AG04450 (cell line): ENCODE measurements at regions not wholly inside any gene's neighbourhood (a gene's known extent, or its start where the extent isn't known, plus 50 kb on each side); places are given as distances from the start of the nearest gene placed in this dataset.

ENCODE experiments used
- CTCF ChIA-PET: fragments of 300-600, 350-600 bp; formaldehyde crosslinking; extraction: SDS; loops from one replicate; lab custom pipeline; 2022; ENCODE audit warnings: antibody characterized with exemption, inconsistent platforms; lab: Charles Lee
- POLR2A ChIA-PET: fragments of 350-600 bp; formaldehyde crosslinking; extraction: SDS; loops from one replicate; lab custom pipeline; 2021; ENCODE audit warnings: antibody characterized with exemption, inconsistent platforms; lab: Yijun Ruan, JAX
- DNase-seq: peaks from one replicate; pipeline ENCODE4 v3.0.0-alpha.2; 2011; ENCODE audit warnings: low read depth, low spot score
- H3K27ac ChIP-seq: one replicate; pipeline ENCODE4 v1.5.1; 2012; ENCODE audit warnings: low read depth, low read length, control low read depth
- H3K27me3 ChIP-seq: one replicate; pipeline ENCODE4 v1.6.0; 2012; ENCODE audit warnings: low read length; ENCODE audit not compliant: control insufficient read depth, insufficient read depth
- H3K4me3 ChIP-seq: 2 replicates; pipeline ENCODE4 v1.5.1; 2011; ENCODE audit warnings: mild to moderate bottlenecking, low read depth, low read length, control low read depth
- H3K9me3 ChIP-seq: 2 replicates; pipeline ENCODE4 v1.5.1; 2012; ENCODE audit warnings: low read length; ENCODE audit not compliant: control insufficient read depth, insufficient read depth
- TF ChIP-seq, protein P1 (sequence below): IDR thresholded peaks from 2 replicates; pipeline ENCODE4 v1.5.1; 2011; ENCODE audit warnings: low read depth, low read length, control low read depth, inconsistent platforms

DNA sequence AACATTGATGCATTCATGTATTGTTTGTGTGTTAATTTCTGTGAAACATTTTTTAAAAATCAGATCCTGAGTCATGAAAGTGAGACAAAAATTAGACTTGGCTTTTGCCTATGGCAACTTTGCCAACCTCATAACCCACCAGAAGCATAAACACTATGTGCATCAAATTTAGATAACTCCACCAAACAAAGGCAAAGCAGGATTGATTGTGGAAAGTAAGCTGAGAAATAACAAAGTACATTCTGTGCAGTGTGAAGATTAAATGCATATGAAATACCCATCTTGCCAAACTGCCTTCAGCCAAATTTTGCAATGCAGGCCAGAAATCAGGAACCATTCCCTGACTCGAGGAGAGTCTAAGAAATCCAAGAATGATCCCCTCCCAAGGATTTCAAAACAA lies 493.4 kb downstream of the AJAP1 start:
- CTCF ChIA-PET: no interaction called here

GRCh38 chr1:5142389-5142788 lies 488.0 kb downstream of the AJAP1 start:
- Histone ChIP-seq H3K4me3 (no peak overlapping the region), H3K27me3 (no peaks in the 10 kb centered on the region), H3K9me3 (peaks cover 67% of the 10 kb centered on the region), H3K27ac (no peak overlapping the region)
- ChIA-PET POLR2A (no interaction called here), CTCF (no interaction called here)
- no peak for DNase-seq
- TF ChIP-seq, protein P1, sequence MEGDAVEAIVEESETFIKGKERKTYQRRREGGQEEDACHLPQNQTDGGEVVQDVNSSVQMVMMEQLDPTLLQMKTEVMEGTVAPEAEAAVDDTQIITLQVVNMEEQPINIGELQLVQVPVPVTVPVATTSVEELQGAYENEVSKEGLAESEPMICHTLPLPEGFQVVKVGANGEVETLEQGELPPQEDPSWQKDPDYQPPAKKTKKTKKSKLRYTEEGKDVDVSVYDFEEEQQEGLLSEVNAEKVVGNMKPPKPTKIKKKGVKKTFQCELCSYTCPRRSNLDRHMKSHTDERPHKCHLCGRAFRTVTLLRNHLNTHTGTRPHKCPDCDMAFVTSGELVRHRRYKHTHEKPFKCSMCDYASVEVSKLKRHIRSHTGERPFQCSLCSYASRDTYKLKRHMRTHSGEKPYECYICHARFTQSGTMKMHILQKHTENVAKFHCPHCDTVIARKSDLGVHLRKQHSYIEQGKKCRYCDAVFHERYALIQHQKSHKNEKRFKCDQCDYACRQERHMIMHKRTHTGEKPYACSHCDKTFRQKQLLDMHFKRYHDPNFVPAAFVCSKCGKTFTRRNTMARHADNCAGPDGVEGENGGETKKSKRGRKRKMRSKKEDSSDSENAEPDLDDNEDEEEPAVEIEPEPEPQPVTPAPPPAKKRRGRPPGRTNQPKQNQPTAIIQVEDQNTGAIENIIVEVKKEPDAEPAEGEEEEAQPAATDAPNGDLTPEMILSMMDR: no peak

More for the DNA sequence above, 493.4 kb downstream of the AJAP1 start:
- POLR2A ChIA-PET: no interaction called here
- TF ChIP-seq, protein P1: no peak
- no peaks in the 10 kb centered on the region for H3K27me3 ChIP-seq
- H3K9me3 ChIP-seq: peaks cover 66% of the 10 kb centered on the region
- H3K4me3 ChIP-seq: no peak overlapping the region
- H3K27ac ChIP-seq: no peak overlapping the region
- DNase-seq: no peak

- POLR2A ChIA-PET: no interaction called here
- CTCF ChIA-PET: no interaction called here
- no peak for DNase-seq
- TF ChIP-seq, protein P1: no peak
- H3K4me3 ChIP-seq: no peak overlapping the region
- H3K27me3 ChIP-seq: no peaks in the 10 kb centered on the region
- H3K27ac ChIP-seq: no peak overlapping the region
- H3K9me3 ChIP-seq: peaks cover 68% of the 10 kb centered on the region
Measured at GRCh38 chr1:5141750-5142149, 487.3 kb downstream of the AJAP1 start.

DNA sequence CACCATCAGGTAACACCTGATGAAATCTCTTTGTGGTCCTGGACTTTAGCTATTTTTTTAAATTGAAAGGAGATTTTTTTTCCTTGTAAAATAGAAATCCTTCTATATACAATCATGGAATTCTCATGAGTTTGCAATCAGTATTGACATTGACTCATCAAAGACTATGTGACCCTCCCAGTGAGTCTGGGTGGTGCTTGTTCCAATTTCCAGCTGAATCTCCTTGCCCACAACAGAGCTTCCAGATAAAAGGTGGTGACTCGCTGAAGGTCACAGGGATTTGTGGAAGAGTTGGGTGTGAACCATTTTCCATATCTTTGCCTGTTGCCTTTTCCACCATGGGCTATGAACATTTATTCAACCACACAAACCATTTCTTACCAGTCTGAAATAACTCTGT lies 486.6 kb downstream of the AJAP1 start:
- Histone ChIP-seq H3K27ac (no peak overlapping the region), H3K4me3 (no peak overlapping the region), H3K27me3 (no peaks in the 10 kb centered on the region), H3K9me3 (peaks cover 66% of the 10 kb centered on the region)
- ChIA-PET CTCF (no interaction called here), POLR2A (no interaction called here)
- no peak for DNase-seq
- TF ChIP-seq, protein P1: no peak

GRCh38 chr1:5140136-5140535 lies 485.7 kb downstream of the AJAP1 start:
- H3K9me3 ChIP-seq: peaks cover 67% of the 10 kb centered on the region
- CTCF ChIA-PET: no interaction called here
- no peaks in the 10 kb centered on the region for H3K27me3 ChIP-seq
- no peak overlapping the region for H3K27ac ChIP-seq
- DNase-seq: no peak
- no peak overlapping the region for H3K4me3 ChIP-seq
- POLR2A ChIA-PET: no interaction called here
- TF ChIP-seq, protein P1: no peak
